B cell (primary cell): ENCODE measurements at regions not wholly inside any gene's neighbourhood (a gene's known extent, or its start where the extent isn't known, plus 50 kb on each side); places are given as distances from the start of the nearest gene placed in this dataset.

Experiments
- CTCF ChIP-seq: fragments of 200-600 bp; IDR thresholded peaks from one replicate; pipeline ENCODE4 v1.8.0; 2022; ENCODE audit warnings: antibody characterized with exemption, mild to moderate bottlenecking
- EZH2 ChIP-seq: IDR thresholded peaks from 2 replicates; pipeline ENCODE4 v1.6.1; 2012; ENCODE audit warnings: borderline replicate concordance, low read depth, mild to moderate bottlenecking, moderate library complexity, low read length; ENCODE audit not compliant: insufficient read depth, poor library complexity, severe bottlenecking

- TF ChIP-seq CTCF (no peak), EZH2 (no peak)
These were observed 849.9 kb upstream of the GHITM start for GRCh38 chr10:83289373-83289772.
